Endothelial cell of hepatic sinusoid (primary cell): ENCODE measurements at regions not wholly inside any gene's neighbourhood (a gene's known extent, or its start where the extent isn't known, plus 50 kb on each side); places are given as distances from the start of the nearest gene placed in this dataset.

Experiments used
- in situ Hi-C: cut with HindIII; loops from 2 replicates; pipeline ENCODE4 v1.10.0; 2017; ENCODE audit warnings: low sequenced_read_pairs

GRCh38 chr13:111965466-111966214 lies 101.3 kb upstream of the SOX1 start:
- in situ Hi-C loops: no loop called here

GRCh38 chr13:111966933-111967332 lies 100.0 kb upstream of the SOX1 start:
- in situ Hi-C loops: no loop called here

GRCh38 chr13:111967572-111968201 lies 99.3 kb upstream of the SOX1 start:
- in situ Hi-C loops: no loop called here

GRCh38 chr13:111968336-111969010 lies 98.5 kb upstream of the SOX1 start:
- in situ Hi-C loops: no loop called here

- in situ Hi-C loops: no loop called here
Observed at GRCh38 chr13:111969551-111970135, 97.3 kb upstream of the SOX1 start.

- in situ Hi-C loops: no loop called here
Observed at GRCh38 chr13:111970494-111971141, 96.3 kb upstream of the SOX1 start.

- in situ Hi-C loops: no loop called here
Observed at GRCh38 chr13:111971891-111972780, 94.8 kb upstream of the SOX1 start.

GRCh38 chr13:111973186-111973585 lies 93.8 kb upstream of the SOX1 start:
- in situ Hi-C loops: no loop called here

GRCh38 chr13:111973605-111974340 lies 93.2 kb upstream of the SOX1 start:
- in situ Hi-C loops: no loop called here

GRCh38 chr13:111974341-111974640 lies 92.7 kb upstream of the SOX1 start:
- in situ Hi-C loops: no loop called here

- in situ Hi-C loops: no loop called here
Observed at GRCh38 chr13:111975539-111976473, 91.1 kb upstream of the SOX1 start.

- in situ Hi-C loops: no loop called here
Observed at GRCh38 chr13:111976474-111977178, 90.3 kb upstream of the SOX1 start.

GRCh38 chr13:111977179-111977506 lies 89.8 kb upstream of the SOX1 start:
- in situ Hi-C loops: no loop called here

GRCh38 chr13:111978546-111978945 lies 88.4 kb upstream of the SOX1 start:
- in situ Hi-C loops: no loop called here

- in situ Hi-C loops: no loop called here
Observed at GRCh38 chr13:111980146-111980929, 86.6 kb upstream of the SOX1 start.

- in situ Hi-C loops: no loop called here
Observed at GRCh38 chr13:111981006-111981405, 85.9 kb upstream of the SOX1 start.

GRCh38 chr13:111981446-111982165 lies 85.3 kb upstream of the SOX1 start:
- in situ Hi-C loops: no loop called here
